PC-9 (cell line): ENCODE measurements at regions not wholly inside any gene's neighbourhood (a gene's known extent, or its start where the extent isn't known, plus 50 kb on each side); places are given as distances from the start of the nearest gene placed in this dataset.
"Not testable (repeated sequence)": the region's sequence is repeated elsewhere in the genome, so short reads cannot be mapped to it uniquely, and the experiment has no call there.

Experiments used
- BruUV-seq: library from RNA; stranded (reverse); fragments of 400-500 nt; replicated peaks from 2 replicates; lab custom pipeline; 2021; lab: Mats Ljungman, UMichigan
- CTCF ChIA-PET: fragments of 300-600 bp; sonication (Branson Sonifier 250); formaldehyde crosslinking; loops from one replicate; lab custom pipeline; 2022; ENCODE audit warnings: antibody characterized with exemption; lab: Charles Lee
- POLR2A ChIA-PET: fragments of 300-600 bp; sonication (Branson Sonifier 250); formaldehyde crosslinking; loops from one replicate; lab custom pipeline; 2022; ENCODE audit warnings: antibody characterized with exemption; ENCODE audit not compliant: unreplicated experiment; lab: Charles Lee
- DNase-seq, 2 experiments: peaks; one replicate each; pipeline versions ENCODE4 v3.0.0 to v3.0.0-alpha.2; 2015 to 2022; ENCODE audit warnings: mixed read lengths in 1 of 2
- H2AFZ ChIP-seq: fragments of 200-600 bp; sonication (generic); 2 replicates; pipeline ENCODE4 v1.8.1; 2017; ENCODE audit warnings: antibody characterized with exemption
- H3F3A ChIP-seq: fragments of 200-600 bp; sonication (generic); 2 replicates; pipeline ENCODE4 v1.8.1; 2017; ENCODE audit warnings: antibody characterized with exemption, mild to moderate bottlenecking, low read depth; ENCODE audit not compliant: insufficient read depth
- H3K27ac ChIP-seq: fragments of 200-600 bp; sonication (generic); 2 replicates; pipeline ENCODE4 v1.6.1; 2016; ENCODE audit warnings: mixed run types
- H3K27me3 ChIP-seq: fragments of 200-600 bp; sonication (generic); 2 replicates; pipeline ENCODE4 v1.6.1; 2016; ENCODE audit warnings: low read depth, mixed run types; ENCODE audit not compliant: insufficient read depth
- H3K36me3 ChIP-seq: fragments of 200-600 bp; sonication (generic); 2 replicates; pipeline ENCODE4 v1.6.1; 2016; ENCODE audit warnings: low read depth, mixed run types
- H3K4me1 ChIP-seq: fragments of 200-600 bp; sonication (generic); replicated peaks from 2 replicates; pipeline ENCODE4 v1.6.1; 2016; ENCODE audit warnings: mixed run types; ENCODE audit not compliant: insufficient read depth
- H3K4me2 ChIP-seq: fragments of 200-600 bp; sonication (generic); 2 replicates; pipeline ENCODE4 v1.6.1; 2017; ENCODE audit warnings: mixed run types
- H3K4me3 ChIP-seq: fragments of 200-600 bp; sonication (generic); 2 replicates; pipeline ENCODE4 v1.6.1; 2016; ENCODE audit warnings: mixed run types
- H3K79me2 ChIP-seq: fragments of 200-600 bp; sonication (generic); 2 replicates; pipeline ENCODE4 v1.6.1; 2017; ENCODE audit warnings: low read depth, mixed run types
- H3K9me2 ChIP-seq: fragments of 200-600 bp; sonication (generic); 2 replicates; pipeline ENCODE4 v1.8.1; 2017; ENCODE audit warnings: mild to moderate bottlenecking; ENCODE audit not compliant: insufficient read depth
- H3K9me3 ChIP-seq: fragments of 200-600 bp; sonication (generic); 2 replicates; pipeline ENCODE4 v1.8.1; 2016; ENCODE audit warnings: low read depth; ENCODE audit not compliant: insufficient read depth
- H4K20me1 ChIP-seq: fragments of 200-600 bp; sonication (generic); 2 replicates; pipeline ENCODE4 v1.8.1; 2017; ENCODE audit not compliant: insufficient read depth
- EZH2 ChIP-seq: fragments of 200-600 bp; sonication (generic); IDR thresholded peaks from 2 replicates; pipeline ENCODE4 v1.8.0; 2017; ENCODE audit warnings: antibody characterized with exemption, low read depth
- intact Hi-C: fragments of 100-400 bp; cut with micrococcal nuclease; formaldehyde crosslinking; loops from one replicate; pipeline ENCODE4 v1.10.0; 2022; ENCODE audit not compliant: unreplicated experiment
- TF ChIP-seq, protein P1 (sequence below): fragments of 200-600 bp; sonication (generic); conservative IDR thresholded peaks from 2 replicates; pipeline ENCODE4 v1.6.1; 2017; ENCODE audit warnings: mixed run types, antibody characterized with exemption, mild to moderate bottlenecking, moderate library complexity

- H2AFZ ChIP-seq, result no peak overlapping the region
- H4K20me1 ChIP-seq, result no peaks in the 10 kb centered on the region
- no peak overlapping the region for H3K4me3 ChIP-seq
- no peak overlapping the region for H3K27ac ChIP-seq
- ChIA-PET POLR2A (no interaction called here), CTCF (interaction anchor here (1.0 kb wide), 1 partner anchor 78 kb away, joined by 3 read pairs; no protein-coding TSS in a partner anchor)
- TF ChIP-seq EZH2, result no peak
- TF ChIP-seq, protein P1, sequence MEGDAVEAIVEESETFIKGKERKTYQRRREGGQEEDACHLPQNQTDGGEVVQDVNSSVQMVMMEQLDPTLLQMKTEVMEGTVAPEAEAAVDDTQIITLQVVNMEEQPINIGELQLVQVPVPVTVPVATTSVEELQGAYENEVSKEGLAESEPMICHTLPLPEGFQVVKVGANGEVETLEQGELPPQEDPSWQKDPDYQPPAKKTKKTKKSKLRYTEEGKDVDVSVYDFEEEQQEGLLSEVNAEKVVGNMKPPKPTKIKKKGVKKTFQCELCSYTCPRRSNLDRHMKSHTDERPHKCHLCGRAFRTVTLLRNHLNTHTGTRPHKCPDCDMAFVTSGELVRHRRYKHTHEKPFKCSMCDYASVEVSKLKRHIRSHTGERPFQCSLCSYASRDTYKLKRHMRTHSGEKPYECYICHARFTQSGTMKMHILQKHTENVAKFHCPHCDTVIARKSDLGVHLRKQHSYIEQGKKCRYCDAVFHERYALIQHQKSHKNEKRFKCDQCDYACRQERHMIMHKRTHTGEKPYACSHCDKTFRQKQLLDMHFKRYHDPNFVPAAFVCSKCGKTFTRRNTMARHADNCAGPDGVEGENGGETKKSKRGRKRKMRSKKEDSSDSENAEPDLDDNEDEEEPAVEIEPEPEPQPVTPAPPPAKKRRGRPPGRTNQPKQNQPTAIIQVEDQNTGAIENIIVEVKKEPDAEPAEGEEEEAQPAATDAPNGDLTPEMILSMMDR, result no peak
- H3K4me2 ChIP-seq, result no peak overlapping the region
- H3K36me3 ChIP-seq, result no peaks in the 10 kb centered on the region
- BruUV-seq, result no TSS peak
- no peaks in the 10 kb centered on the region for H3F3A ChIP-seq
- no peaks in the 10 kb centered on the region for H3K4me1 ChIP-seq
- H3K27me3 ChIP-seq, result no peaks in the 10 kb centered on the region
- DNase-seq, result no peak
- no peaks in the 10 kb centered on the region for H3K9me3 ChIP-seq
- no peaks in the 10 kb centered on the region for H3K79me2 ChIP-seq
- no peaks in the 10 kb centered on the region for H3K9me2 ChIP-seq
- intact Hi-C loops, result no loop called here
Observed at GRCh38 chr1:113298941-113299340, 91.4 kb upstream of the MAGI3 start.

DNA sequence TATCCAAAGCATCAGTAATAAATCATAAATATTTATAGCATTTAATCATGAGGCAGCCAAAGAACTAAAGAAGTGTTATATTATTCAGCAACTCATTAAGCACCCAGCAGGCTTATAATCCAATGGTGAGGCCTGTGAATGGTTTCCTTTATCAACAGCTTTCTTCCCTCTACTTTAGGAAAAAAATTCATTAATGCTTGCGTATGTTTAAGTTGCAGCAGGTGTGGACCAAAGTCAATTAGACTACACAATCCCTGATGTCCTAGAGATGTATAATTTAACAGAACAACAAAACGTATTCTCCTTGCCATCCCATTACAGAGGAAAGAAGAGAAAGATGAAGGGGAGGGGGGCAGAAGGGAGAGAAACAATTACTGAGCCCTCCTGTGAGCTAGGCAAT, 87.7 kb upstream of the MAGI3 start:
- peaks cover 14% of the 10 kb centered on the region; the same call in 1 of the 2 replicates for H3K9me3 ChIP-seq
- intact Hi-C loops, result no loop called here
- CTCF ChIA-PET, result no interaction called here
- no peaks in the 10 kb centered on the region for H3K9me2 ChIP-seq
- no peak for DNase-seq
- no peaks in the 10 kb centered on the region for H3K36me3 ChIP-seq
- TF ChIP-seq, protein P1, result no peak
- TF ChIP-seq EZH2, result no peak
- H3K4me1 ChIP-seq, result peaks cover 11% of the 10 kb centered on the region
- H3K27me3 ChIP-seq, result no peaks in the 10 kb centered on the region
- no peaks in the 10 kb centered on the region for H3K79me2 ChIP-seq
- H4K20me1 ChIP-seq, result no peaks in the 10 kb centered on the region
- no TSS peak for BruUV-seq
- H2AFZ ChIP-seq, result no peak overlapping the region
- no peak overlapping the region for H3K27ac ChIP-seq
- H3K4me3 ChIP-seq, result no peak overlapping the region
- POLR2A ChIA-PET, result no interaction called here
- peaks cover 10% of the 10 kb centered on the region; the same call in 1 of the 2 replicates for H3F3A ChIP-seq
- no peak overlapping the region for H3K4me2 ChIP-seq

DNA sequence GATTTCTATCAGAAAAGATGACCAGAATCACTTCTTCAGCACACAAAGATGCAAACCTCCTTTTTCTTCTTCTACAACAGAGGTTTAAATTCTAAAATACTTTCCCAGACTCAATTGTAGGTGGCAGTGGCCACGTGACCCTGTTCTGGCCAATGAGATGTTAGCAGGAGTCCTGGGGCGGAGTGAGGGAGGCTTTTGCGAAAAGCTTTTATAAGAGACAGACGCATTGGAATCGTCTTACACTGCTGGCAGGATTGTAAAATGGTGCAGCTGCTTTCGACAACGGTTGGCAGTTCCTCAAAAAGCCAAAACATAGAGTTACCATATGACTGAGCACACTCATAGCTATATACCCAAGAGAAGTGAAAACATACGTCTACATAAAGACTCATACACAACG, 87.0 kb upstream of the MAGI3 start:
- H3K27me3 ChIP-seq, result no peaks in the 10 kb centered on the region
- CTCF ChIA-PET, result no interaction called here
- no peaks in the 10 kb centered on the region for H3K36me3 ChIP-seq
- intact Hi-C loops, result no loop called here
- DNase-seq, result no peak
- POLR2A ChIA-PET, result no interaction called here
- no peak overlapping the region for H3K27ac ChIP-seq
- peaks cover 15% of the 10 kb centered on the region for H3F3A ChIP-seq
- H3K4me1 ChIP-seq, result peaks cover 15% of the 10 kb centered on the region
- no TSS peak for BruUV-seq
- H3K79me2 ChIP-seq, result no peaks in the 10 kb centered on the region
- H4K20me1 ChIP-seq, result no peaks in the 10 kb centered on the region
- no peak overlapping the region for H3K4me3 ChIP-seq
- no peak overlapping the region for H2AFZ ChIP-seq
- no peak for TF ChIP-seq EZH2
- TF ChIP-seq, protein P1, result no peak
- H3K4me2 ChIP-seq, result no peak overlapping the region
- H3K9me3 ChIP-seq, result peaks cover 14% of the 10 kb centered on the region; the same call in 1 of the 2 replicates
- H3K9me2 ChIP-seq, result no peaks in the 10 kb centered on the region

DNA sequence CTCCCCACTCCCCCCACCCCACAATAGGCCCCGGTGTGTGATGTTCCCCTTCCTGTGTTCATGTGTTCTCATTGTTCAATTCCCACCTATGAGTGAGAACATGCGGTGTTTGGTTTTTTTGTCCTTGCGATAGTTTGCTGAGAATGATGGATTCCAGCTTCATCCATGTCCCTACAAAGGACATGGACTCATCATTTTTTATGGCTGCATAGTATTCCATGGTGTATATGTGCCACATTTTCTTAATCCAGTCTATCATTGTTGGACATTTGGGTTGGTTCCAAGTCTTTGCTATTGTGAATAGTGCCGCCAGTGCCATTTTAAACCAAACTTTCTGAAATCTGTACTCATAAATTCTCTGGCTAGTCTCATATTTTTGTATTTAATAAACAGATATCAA, 85.3 kb upstream of the MAGI3 start:
- BruUV-seq, H3K27me3 ChIP-seq, CTCF ChIA-PET: not testable (repeated sequence)

More for the DNA sequence above, 85.3 kb upstream of the MAGI3 start:
- DNase-seq, POLR2A ChIA-PET, H3K9me2 ChIP-seq, H3K27ac ChIP-seq, H4K20me1 ChIP-seq, H3K79me2 ChIP-seq, H2AFZ ChIP-seq, H3K4me2 ChIP-seq, H3K36me3 ChIP-seq, H3K4me3 ChIP-seq: not testable (repeated sequence)
- H3K4me1 ChIP-seq, result peaks cover 27% of the 10 kb centered on the region
- peaks cover 14% of the 10 kb centered on the region; the same call in 1 of the 2 replicates for H3K9me3 ChIP-seq
- intact Hi-C loops, result loop anchor here (5.0 kb wide), 1 partner anchor 152 kb away; no protein-coding TSS in a partner anchor
- peaks cover 24% of the 10 kb centered on the region for H3F3A ChIP-seq
